ENCODE measurements at regions not wholly inside any gene's neighbourhood (a gene's known extent, or its start where the extent isn't known, plus 50 kb on each side); places are given as distances from the start of the nearest gene placed in this dataset.
"Not testable (repeated sequence)": the region's sequence is repeated elsewhere in the genome, so short reads cannot be mapped to it uniquely, and the experiment has no call there.

DNA sequence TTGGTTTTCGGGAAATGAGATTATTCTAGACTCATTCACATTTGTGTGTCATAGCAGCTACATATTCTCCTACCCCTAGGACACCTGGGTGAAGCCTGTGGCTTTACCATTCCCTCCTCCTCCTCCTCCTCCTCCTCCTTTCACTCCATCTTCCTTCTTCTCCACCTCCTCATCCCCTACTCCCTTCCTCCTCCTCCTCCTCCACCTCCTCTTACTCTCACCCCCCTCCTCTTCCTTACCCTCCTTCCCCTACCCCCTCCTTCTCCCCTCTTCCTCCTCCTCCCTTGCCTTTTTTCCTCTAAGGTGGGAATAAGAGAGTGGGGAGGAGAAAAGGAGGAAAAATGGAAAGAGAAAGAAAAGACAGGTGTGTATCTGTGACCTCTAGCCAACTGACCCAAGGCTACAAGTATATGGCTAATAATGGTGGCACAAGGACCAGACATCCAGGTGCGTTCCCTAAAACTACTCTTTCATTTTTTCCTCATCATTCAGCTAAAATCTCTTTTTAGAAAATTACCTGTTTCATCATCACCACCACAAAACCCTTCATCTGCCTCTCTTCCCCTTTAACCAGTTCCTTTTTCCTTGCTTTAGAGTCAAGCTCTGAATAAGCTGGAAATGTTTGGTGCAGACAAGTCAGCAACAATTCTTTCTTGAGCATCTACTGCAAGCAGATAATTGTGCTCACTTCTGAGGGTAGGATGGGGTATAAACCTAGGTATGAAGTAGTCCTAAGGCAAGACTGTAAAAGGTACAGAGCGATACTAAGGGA, 149.8 kb upstream of the FOXN3 start:
- no peak for DNase-seq (ENCODE audit: low read depth in 2 of 2)

DNA sequence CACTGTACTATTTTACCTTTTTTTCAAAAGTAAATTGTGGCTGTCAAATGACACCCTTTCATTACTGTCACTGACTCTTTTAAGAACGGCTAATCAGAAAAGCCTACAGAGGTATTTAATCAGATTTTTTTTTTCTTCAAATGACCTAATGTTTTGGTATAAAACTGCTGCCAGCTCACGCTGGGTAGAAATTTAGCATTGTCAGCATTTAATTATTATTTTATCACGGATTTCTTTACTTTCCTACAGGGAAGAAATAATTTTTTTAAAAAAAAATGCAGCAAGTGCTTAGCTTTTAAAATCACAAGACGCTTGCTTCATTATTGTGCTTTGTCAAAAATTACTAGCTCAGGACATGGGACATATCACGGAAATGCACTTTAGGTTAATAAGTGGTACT, 149.1 kb upstream of the FOXN3 start:
- DNase-seq (ENCODE audit: low read depth in 2 of 2), result no peak

GRCh38 chr14:89565607-89566006, 148.6 kb upstream of the FOXN3 start:
- DNase-seq (ENCODE audit: low read depth in 2 of 2), result no peak

DNA sequence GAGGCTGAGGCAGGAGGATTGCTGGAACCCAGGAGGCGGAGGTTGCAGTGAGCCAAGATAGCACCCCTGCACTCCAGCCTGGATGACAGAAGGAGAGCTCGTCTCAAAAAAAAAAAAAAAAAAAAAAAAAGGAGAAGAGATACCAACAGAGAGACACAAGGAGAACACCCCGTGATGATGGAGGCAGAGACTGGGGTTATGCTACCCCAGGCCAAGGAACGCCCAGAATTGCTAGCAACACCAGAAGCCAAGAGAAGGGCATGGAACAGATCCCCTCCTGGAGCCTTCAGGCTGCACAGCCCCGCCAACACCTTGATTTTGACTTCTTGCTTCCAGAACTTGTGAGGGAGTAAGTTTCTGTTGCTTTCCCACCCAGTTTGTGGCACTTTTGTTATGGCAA, 148.0 kb upstream of the FOXN3 start:
- no peak for DNase-seq (ENCODE audit: low read depth in 2 of 2)

GRCh38 chr14:89564286-89564957, 147.4 kb upstream of the FOXN3 start:
- DNase-seq (ENCODE audit: low read depth in 2 of 2), result no peak

GRCh38 chr14:89563471-89563870, 146.4 kb upstream of the FOXN3 start:
- no peak for DNase-seq (ENCODE audit: low read depth in 2 of 2)

- no peak for DNase-seq (ENCODE audit: low read depth in 2 of 2)
These were observed 134.9 kb upstream of the FOXN3 start for GRCh38 chr14:89551955-89552354.

DNA sequence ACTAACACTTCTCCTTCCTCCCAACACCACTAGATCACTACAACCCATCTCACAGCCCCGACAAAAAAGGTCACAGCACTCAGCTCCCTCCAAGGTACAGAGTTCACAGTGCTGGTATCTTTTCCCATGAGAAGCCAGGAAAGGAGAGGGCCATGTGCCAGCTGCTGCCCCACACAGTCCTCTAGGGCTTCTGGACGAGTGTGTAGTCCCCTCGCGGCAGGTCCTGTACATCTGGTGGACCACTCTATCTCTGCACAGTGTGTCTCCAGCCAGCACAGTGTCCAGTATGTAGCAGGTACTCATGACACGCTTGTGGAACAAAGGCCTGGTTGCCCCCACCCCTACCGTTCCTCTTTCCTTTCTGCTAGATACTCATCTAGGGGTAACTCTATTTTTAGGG, 134.4 kb upstream of the FOXN3 start:
- DNase-seq (ENCODE audit: low read depth in 2 of 2), result no peak

DNA sequence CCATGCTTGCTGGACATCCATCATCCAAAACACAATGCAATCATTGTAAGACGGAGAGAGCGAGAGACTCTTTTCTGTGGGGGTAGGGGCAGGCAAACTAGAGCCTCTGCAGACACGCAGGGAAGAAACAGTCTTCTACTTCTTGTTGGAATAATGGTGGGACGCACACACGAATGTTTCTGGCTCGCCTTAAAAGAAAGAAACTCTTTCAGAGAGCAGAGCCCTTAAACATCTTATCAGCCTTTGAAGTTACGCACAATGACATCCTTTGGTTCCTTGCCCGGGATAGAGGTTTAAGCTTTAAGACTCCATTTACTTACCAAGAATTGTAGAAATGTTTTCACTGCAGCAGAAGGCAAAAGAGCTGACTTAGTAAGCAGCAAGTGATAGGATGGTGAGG, 133.8 kb upstream of the FOXN3 start:
- no peak for DNase-seq (ENCODE audit: low read depth in 2 of 2)

DNA sequence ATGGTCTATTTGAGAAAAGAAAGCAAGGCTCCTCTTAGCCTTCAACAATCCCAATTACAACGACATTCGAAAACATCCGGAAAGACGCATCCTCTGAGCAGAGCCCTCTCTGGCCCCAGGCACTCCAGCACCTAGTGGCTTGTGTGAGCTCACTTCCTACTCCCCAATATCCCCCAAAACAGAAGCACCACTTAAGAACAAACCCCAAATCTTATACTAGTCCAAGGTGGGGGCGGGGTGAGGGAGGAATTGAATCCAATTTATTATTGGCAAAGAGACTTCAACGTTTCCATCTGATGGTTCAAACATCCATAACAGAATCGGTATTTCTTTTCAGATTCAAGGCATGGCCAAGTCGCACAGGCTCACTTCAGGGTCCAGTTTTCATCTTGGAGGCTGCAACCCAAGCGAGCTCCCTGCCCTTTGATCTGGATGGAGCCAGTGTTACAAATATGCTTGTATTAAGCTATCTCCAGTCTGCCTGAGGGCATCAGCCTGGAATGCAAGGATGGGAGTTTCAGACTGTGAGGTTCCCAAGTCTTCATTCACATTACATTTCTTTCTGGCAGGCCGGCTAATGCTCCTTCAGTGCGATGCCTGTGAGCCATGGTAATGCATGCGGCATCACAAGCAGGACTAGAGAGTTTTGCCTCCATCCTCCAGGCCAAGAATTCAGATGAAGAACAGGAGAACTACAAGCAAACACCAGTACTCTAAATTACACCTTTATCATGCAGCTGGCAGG, 132.5 kb upstream of the FOXN3 start:
- no peak for DNase-seq (ENCODE audit: low read depth in 2 of 2)

DNA sequence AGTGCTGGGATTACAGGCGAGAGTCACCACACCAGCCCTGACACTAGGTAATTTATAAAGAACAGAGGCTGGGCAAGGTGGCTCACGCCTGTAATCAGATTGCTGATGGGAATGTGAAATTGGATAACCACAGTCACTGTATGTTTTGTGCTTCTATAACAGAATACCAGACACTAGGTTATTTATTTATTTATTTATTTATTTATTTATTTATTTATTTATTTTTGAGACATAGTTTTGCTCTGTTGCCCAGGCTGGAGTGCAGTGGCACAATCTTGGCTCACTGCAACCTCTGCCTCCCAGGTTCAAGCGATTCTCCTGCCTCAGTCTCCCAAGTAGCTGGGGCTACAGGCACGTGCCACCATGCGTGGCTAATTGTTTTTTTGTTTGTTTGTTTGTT, 130.0 kb upstream of the FOXN3 start:
- DNase-seq (ENCODE audit: low read depth in 2 of 2), result not testable (repeated sequence)

DNA sequence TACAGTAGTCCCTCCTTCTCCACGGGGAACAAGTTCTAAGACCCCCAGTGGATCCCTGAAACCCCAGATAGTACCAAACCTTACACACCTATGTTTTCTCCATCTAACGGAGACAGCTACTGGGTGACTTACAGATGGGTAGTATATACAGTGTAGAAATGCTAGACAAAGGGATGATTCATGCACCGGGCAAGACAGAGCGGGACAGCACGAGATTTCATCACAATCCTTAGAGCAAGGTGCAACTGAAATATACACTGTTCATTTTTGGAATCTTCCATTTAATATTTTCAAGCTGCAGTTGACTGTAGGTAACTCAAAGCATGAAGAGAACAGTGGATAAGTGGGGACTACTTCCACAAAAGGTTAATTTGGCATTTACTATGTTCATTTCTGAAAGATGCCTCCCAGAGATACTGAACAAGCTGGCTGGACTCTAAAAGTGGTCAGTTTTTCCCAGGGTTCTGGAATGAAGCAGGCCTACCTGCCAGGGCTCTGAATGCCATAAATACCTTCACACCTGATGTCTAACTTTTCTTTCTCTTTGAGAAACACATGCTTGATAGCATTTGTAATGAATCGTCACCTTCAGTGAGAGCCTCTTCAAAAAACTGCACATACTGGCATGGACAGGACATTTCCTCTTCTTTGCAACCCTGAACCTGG, 127.7 kb upstream of the FOXN3 start:
- no peak for DNase-seq (ENCODE audit: low read depth in 2 of 2)

- no peak for DNase-seq (ENCODE audit: low read depth in 2 of 2)
These were observed 126.4 kb upstream of the FOXN3 start for GRCh38 chr14:89543425-89543790.

DNA sequence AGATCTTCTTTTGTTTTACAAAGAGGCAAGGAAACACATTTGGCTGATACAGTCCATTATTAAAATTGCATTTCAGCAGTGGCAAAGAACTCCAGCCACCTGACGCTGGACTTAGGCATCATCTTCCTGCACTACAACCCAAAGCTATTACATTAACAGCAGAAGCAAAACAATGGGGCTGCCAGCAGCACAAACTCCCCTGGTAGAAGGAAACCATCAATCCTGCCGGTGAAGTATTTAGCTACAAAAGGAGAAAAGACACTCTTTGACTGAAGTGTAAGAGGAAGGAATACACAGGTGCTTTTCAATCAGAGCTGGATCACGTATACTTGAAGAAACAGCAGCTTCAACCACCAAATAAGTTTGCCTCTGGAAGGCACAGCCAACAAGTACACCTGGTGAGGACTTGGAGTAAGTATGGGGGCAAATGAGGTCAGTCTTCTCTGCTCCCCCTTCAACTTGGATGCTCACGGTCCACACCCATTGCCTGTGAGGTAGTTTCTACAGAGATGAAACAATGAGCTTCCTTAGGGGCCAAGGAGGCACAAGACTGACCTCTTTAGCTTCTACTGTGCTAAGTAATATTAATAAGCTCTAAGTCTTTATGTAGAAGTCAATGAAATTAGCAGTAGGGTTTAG, 125.9 kb upstream of the FOXN3 start:
- no peak for DNase-seq (ENCODE audit: low read depth in 2 of 2)

DNA sequence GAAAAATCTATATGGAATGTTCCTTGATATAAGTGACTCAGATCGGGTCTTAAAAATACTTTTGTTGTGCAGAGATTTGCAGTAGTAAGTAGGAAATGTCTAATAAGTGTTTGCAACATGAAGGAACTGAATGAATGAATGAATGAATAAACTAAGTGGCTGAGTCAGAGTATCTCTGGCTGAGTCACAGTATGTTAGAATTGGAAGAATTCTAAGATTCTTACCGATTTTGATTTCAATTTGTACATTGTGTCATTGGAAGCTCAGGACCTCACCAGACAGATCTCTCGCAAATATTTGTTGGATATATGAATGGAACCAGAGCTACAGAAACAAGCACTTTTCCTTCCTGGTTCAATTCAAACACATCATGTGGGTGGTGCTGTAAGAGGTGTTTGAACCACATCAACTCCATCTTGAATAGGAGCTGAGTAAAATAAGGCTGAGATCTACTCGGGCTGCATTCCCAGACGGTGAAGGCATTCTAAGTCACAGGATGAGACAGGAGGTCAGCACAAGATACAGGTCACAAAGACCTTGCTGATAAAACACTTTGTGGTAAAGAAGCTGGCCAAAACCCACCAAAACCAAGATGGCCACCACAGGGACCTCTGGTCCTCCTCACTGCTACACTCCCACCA, 123.9 kb upstream of the FOXN3 start:
- DNase-seq (ENCODE audit: low read depth in 2 of 2), result no peak

DNA sequence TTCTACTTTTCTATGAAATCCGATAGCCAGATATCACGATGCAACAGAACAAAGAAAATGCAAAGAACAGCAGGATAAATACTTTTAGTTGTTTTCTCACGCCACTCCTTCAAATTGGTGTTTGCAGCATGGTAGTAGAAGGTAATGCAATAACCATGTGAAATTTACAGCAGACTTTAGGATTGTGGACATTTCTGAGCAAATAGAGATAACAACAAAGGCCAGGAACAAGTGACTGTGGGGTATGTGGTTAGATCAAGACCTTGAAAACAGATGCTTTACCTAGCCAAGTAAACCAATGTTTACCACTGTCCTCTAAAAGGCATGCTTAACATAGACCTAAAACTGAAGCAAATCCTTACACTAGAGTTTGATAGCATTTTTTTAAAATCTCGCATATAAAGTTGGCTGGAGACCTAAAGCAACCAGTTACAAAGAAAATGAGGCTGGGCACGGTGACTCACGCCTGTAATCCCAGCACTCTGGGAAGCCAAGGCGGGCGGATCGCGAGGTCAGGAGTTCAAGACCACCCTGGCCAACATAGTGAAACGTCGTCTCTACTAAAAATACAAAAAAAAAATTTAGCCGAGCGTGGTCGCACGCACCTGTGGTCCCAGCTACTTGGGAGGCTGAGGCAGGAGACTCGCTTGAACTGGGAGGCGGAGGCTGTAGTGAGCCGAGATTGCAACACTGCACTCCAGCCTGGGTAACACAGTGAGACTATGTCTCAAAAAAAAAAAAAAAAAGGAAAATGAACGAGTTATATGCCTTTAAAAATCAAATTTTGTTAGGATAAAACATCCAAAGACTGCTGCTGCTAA, 123.2 kb upstream of the FOXN3 start:
- no peak for DNase-seq (ENCODE audit: low read depth in 2 of 2)

GRCh38 chr14:89537911-89538310, 120.9 kb upstream of the FOXN3 start:
- DNase-seq (ENCODE audit: low read depth in 2 of 2), result no peak

- DNase-seq (ENCODE audit: low read depth in 2 of 2), result no peak
These were observed 118.1 kb upstream of the FOXN3 start for GRCh38 chr14:89534902-89535685.

GRCh38 chr14:89533766-89534165, 116.7 kb upstream of the FOXN3 start:
- DNase-seq (ENCODE audit: low read depth in 2 of 2), result no peak

- DNase-seq (ENCODE audit: low read depth in 2 of 2), result no peak
These were observed 116.1 kb upstream of the FOXN3 start for GRCh38 chr14:89533136-89533535.
